GM12875 (cell line): ENCODE measurements at regions not wholly inside any gene's neighbourhood (a gene's known extent, or its start where the extent isn't known, plus 50 kb on each side); places are given as distances from the start of the nearest gene placed in this dataset.

Experiments used
- H3K4me3 ChIP-seq: one replicate; pipeline ENCODE4 v1.5.1; 2011; ENCODE audit warnings: low read depth, low read length, control low read depth
- TF ChIP-seq, protein P1 (sequence below): IDR thresholded peaks from 2 replicates; pipeline ENCODE4 v1.5.1; 2011; ENCODE audit warnings: low read depth, mild to moderate bottlenecking, control low read depth, inconsistent platforms, low read length, moderate library complexity, borderline replicate concordance; ENCODE audit not compliant: insufficient read depth

DNA sequence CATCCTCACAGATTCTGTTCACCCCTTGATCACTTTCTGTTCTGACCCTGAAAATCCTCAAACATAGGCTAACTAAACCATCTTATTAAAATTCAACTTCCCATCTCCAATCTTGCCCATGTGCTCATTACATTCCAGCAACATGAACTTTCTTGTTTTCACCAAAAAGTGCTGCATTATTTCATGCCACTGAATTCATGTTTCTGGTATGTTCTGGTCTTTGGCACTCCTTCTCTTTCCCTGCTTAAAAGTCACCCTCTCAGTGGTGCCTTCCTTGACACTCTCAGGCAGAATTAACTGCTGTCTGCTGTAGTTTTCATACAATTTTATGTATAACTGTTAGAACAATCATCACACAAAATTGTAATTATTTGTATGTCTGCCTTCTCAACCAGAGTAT, 247.7 kb upstream of the RBMS1 start:
- H3K4me3 ChIP-seq = no peak overlapping the region
- TF ChIP-seq, protein P1, sequence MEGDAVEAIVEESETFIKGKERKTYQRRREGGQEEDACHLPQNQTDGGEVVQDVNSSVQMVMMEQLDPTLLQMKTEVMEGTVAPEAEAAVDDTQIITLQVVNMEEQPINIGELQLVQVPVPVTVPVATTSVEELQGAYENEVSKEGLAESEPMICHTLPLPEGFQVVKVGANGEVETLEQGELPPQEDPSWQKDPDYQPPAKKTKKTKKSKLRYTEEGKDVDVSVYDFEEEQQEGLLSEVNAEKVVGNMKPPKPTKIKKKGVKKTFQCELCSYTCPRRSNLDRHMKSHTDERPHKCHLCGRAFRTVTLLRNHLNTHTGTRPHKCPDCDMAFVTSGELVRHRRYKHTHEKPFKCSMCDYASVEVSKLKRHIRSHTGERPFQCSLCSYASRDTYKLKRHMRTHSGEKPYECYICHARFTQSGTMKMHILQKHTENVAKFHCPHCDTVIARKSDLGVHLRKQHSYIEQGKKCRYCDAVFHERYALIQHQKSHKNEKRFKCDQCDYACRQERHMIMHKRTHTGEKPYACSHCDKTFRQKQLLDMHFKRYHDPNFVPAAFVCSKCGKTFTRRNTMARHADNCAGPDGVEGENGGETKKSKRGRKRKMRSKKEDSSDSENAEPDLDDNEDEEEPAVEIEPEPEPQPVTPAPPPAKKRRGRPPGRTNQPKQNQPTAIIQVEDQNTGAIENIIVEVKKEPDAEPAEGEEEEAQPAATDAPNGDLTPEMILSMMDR = no peak

DNA sequence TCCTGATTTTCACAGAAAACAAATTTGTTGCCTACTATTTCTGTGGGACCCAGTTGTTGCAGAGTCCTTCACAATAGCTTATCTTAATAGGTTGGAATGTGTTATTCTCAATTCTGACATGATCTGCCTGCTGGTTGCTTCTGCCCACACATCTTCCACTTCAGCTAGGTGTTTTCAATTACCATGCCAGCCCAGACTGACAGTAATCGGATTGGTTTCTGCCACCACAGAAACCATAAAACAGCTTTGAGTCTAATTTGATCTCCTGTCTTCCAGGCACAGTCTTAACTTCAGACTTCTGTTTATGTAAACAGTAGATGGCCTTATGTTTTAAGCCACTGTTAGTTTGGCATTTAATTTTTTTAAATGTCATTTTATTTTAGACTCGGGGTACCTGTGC, 248.2 kb upstream of the RBMS1 start:
- TF ChIP-seq, protein P1 = no peak
- H3K4me3 ChIP-seq = no peak overlapping the region

DNA sequence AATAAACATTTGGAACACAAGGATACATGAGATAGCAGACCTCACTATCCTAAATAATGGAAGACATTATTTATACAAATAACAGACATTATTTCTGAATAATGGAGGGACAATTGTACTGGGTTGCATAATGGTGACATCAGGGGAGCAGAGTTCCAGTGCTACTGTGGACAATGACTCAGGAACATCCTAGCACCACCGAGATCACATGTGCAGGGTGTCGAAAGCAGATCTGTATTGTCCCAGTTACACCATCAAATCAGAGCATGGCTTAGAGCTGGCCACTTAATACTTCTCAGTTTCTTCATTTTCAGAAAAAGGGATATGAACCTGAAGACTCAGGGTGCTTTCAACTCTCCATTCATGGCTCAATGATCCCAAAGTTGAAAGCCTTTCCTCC, 249.1 kb upstream of the RBMS1 start:
- TF ChIP-seq, protein P1 = no peak
- no peak overlapping the region for H3K4me3 ChIP-seq

DNA sequence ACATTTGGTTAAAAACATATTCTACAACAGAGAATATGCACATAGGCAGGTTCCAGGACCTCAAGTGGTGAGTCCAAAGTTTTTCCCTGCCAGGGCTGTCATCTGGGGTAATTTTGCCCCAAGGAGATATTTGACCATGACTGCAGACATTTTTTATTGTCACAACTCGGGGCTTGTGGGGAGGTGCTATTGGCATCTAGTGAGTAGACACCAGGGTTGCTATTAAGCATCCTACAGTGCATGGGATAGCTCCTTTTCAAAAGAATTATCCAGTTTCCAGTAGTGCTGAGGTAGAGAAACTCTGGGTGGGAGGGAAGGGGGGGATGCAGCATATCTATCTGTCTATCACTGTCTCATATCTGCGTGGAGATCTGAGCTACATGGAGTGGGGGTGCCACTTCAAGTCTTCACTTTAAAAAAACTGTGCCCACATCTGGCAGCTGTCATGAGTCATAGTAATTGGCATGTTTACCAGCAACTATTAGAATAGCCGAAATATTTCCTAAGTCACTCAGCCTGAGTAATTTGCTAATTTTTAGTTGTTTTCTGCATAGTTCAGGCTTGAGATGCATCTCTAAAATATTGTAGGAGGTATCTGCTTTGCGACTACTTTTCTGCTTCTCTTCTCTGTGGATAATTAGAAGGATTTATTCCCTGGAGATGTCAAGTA, 254.0 kb upstream of the RBMS1 start:
- no peak overlapping the region for H3K4me3 ChIP-seq
- TF ChIP-seq, protein P1 = no peak

DNA sequence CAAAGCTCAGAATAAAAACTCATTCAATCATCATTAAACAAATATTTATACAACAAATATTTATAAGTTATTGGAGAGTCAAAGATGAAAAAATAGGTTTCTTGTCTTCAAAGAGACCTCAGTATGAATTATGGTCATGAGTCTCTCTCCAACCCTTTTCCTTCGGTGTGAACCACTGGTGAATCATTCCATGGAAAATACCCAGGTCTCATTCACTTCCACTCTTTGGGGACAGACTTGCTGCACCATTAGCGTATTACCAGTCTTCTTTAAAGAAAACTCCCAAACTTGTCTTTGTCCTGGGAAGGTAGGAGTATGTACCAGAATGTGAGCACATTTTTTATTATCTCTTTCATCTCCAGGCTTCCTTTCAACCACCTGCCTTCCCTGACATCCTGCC, 257.4 kb upstream of the RBMS1 start:
- no peak overlapping the region for H3K4me3 ChIP-seq
- TF ChIP-seq, protein P1 = no peak

DNA sequence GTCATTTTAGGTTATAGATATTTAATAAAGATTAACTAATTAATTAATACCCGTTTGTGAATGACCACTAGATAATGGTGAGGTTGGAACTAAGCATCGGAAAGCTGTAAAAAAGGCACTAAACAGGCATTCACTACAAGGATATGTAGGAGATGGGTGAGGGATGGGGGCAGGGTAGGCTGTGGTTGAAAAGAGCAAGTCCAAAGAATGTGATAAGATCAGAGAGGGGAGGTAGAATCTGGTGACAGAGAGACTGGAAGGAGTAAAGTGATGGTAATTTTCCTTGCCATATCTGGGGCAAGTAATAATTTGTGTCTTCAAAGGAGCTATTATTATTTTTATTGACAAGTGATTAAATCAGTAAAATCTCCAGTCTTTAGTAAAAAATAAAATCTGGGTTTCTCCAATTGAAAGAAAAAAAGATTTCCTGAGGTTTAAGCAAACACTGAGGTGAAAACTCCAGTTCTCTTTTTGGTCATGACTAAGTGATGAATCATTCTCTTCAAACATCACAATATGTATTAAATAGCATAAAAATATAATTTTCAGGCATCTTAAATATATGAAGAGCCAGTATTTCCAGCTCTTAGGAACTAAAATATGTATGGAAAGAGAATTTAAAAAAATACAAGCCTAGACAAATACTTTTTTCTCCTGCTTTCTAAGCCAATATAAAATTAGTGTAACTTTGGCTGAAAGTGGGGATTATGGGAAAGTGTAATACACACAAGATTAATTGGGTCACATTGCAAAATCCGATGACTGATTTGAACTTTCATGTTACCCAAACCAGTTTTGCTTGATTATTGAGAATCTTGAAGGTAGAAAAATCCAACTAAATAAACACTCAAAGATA, 259.1 kb upstream of the RBMS1 start:
- TF ChIP-seq, protein P1 = no peak
- no peak overlapping the region for H3K4me3 ChIP-seq

DNA sequence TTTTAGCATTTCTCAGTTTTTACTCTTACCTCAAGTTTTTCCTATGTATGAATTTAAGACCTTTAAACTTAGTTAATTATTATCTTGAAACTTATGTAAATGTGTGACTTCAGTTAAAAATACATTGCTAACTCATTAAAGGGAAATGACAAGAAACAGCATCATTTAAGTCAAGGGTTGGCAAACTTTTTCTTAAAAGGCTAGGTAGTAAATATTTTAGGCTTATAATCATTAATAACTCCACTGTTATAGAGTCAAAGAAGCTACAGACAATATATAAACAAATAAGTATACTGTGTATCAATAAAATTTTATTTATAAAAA, 259.7 kb upstream of the RBMS1 start:
- TF ChIP-seq, protein P1 = no peak

More for the DNA sequence above, 259.7 kb upstream of the RBMS1 start:
- H3K4me3 ChIP-seq = no peak overlapping the region
